ENCODE measurements at regions not wholly inside any gene's neighbourhood (a gene's known extent, or its start where the extent isn't known, plus 50 kb on each side); places are given as distances from the start of the nearest gene placed in this dataset.

DNA sequence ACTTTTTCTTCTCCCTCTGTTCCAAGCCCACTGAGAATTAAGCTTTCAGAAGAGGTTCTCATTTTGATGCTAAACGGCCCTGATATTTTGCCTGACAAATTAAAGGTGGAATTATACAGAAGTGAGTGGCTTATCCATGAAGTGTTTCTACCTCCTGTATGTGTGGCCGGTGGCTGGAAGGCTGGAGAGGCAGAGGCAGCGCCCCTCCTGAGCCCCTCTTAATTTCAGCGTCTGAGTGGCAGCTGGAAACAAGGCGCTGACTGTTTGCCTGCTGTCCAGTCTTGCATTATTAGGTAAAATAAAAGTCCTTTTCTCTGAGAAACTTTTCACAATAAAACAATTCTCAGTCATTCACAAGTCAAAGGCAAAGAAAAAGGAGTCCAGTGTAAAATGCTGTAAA lies 685.7 kb downstream of the MCTP2 start:
- no peak for DNase-seq (ENCODE audit: low spot score)

DNA sequence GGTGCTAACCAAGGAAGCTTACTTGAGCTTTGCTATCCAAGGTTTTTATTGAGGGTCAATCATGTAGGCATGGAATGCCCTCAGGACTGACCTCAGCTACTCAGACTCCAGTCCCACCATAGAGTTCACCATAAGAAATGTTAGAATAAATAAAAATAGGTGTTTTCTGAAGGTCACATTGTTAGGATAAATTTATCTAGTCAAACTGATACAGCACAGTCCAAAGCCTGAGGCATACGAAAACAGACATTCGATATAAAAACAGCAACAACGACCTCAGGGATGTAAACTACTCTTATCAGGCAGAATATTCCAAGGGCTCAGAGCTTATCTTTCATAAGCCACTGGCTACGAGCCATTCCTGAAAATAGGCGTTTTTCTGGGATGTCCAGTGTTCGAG lies 690.6 kb downstream of the MCTP2 start:
- no peak for DNase-seq (ENCODE audit: low spot score)

DNA sequence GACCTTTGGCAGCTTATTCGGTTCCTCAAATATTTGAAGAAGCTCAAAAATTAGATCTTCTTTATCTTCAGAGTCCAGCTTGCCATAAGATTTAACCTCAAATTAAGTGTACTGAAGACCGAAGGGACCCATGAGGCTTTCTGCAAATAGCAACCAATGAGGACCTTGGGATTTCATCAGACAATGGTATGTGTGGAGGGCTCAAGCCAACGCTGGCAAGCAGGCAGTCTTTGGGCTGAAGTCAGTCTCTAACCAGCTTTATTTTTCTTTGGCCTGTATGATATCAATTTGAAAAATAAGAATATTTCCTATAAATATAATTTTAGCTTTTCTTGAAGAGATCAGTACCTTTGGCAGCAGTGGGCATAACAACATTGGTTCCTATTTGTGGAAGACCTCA lies 692.7 kb downstream of the MCTP2 start:
- DNase-seq (ENCODE audit: low spot score): no peak

DNA sequence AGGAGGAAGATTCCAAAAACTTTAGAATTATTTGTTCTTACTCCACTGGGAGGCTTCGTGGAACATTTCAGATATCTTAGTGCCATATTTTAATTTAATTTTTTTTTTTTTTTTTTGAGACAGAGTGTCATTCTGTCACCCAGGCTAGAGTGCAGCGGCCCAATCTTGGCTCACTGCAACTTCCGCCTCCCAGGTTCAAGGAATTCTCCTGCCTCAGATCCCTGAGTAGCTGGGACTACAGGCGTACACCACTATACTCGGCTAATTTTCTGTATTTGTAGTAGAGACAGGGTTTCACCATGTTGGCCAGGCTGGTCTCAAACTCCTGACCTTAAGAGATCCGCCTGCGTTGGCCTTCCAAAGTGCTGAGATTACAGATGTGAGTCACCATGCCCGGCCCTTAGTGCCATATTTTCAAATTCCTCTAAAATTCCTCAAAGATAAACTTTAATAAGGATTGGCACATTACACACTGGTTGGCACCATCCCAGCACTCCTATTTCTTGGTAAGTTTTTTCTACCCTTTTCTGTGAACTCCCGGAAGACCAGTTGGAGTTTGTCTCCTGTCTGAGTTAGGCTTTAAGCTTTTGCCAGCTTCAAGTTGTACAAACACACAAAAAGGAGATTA lies 693.7 kb downstream of the MCTP2 start:
- DNase-seq (ENCODE audit: low spot score): no peak

DNA sequence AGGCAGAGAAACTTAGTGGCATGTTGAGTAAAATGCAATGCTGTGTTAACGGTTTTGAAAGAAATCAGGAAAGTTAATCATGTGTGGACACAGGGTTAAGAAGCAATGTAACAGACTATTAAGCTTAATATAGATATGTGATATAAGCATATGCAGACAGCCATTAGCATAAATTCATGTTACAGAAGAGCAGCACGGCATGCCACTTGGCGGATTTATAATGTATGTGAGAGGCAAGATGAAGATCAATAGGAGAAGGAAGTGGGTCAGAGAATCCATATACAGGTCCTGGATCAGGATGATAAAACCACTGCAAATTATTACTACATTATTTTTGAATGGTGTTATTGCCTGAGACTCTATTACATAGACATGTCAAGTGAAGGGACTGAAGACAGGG lies 694.3 kb downstream of the MCTP2 start:
- no peak for DNase-seq (ENCODE audit: low spot score)

DNA sequence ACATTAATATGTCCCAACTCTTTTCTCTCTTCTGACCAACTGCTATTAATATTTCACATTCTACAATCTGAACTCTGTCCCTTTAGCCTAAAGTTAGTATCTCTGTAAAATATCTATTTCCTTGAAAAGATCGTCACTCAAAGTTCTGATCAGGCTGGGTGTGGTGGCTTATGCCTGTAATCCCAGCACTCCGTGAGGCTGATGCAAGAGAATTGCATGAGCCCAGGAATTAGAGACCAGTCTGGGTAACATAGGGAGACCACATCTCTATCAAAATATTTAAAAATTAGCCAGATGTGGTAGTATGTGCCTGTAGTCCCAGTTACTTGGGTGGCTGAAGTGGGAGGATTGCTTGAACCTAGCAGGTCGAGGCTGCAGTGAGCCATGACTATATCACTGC lies 695.6 kb downstream of the MCTP2 start:
- no peak for DNase-seq (ENCODE audit: low spot score)

DNA sequence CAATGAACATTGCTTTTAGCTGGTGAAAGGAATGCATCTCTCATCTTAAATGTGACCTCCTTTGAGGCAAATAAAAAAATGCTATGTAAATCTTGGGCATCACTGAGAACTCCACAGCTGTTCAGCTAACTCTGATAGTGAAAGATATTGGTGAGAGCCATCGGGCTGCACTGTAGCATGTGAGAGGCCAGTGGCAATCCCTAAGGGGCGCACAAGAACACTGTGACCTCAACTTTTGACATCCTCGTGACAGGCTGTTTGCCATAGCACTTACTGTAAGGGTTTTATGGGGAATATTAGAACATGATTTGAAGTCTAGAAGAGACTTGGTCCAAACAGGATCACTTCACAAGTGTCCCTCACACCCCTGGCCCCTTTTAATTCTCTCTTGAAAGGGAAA lies 697.9 kb downstream of the MCTP2 start:
- DNase-seq (ENCODE audit: low spot score): no peak

DNA sequence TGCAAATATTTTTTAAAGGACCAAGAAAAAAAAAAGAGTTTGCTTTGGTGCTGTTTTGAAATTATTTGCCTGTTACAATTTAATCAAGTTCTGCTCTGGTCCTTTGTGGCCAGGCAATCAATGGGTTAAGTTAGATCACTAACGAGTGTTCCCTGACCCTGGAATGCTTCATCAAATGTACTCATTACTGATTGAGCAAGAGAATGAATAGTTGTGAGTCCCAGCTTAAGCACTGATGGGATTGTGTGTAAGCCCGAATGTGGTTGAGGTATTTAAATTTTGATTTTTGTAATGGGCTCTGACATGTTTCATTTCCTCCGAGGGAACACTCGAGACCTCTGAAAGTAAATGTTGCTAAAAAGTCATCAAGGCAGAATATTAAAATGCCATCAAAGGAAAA lies 699.1 kb downstream of the MCTP2 start:
- no peak for DNase-seq (ENCODE audit: low spot score)

DNA sequence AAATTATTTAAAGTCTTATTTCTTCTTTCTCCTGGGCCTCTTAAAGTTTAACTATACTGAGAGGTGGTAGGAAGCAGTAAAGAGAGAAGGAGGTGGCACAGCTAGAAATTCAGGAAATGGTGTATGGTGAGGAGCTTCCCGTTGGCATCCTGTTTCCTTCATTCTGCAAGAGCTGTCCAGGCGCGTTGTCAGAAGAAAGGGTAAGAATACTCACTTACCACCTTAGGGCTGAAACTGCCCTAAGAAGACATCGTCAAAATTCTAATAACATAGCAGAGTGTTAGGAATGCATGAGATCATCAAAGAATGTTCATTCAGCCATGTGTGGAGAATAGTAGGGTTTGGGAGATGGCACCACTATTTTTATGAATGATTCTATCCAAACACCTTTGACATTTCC lies 699.6 kb downstream of the MCTP2 start:
- no peak for DNase-seq (ENCODE audit: low spot score)

DNA sequence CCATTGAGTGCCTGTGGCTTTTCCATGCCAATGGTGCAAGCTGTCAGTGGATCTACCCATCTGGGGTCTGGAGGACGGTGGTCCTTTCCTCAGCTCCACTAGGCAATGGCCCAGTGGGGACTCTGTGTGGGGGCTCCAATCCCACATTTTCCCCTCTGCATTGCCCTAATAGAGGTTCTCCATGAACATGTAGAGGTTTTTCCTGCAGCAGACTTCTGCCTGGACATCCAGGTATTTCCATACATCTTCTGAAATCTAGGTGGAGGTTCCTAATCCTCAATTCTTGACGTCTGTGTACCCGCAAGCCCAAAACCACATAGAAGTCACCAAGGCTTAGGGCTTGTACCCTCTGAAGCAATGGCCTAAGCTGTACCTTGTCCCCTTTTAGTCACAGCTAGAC lies 703.1 kb downstream of the MCTP2 start:
- no peak for DNase-seq (ENCODE audit: low spot score)

DNA sequence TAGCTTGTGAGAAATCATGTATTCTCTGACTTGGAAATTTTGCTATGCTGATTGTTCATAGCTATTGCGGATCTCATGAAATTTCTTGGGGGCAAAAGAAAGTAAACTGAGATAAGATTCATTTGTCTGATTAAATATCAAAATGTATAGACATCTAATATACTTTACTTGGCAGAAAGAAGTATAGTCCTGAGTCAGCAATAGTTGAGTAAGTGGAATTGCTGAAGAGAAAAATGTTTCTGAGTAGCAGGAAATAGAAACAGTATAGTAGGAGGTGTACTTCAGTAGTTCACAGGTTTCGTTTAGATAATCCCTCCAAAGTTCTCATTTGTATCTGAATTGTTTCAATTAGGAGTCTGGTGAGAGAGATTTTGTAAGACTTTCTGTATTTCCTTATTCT lies 705.9 kb downstream of the MCTP2 start:
- no peak for DNase-seq (ENCODE audit: low spot score)

DNA sequence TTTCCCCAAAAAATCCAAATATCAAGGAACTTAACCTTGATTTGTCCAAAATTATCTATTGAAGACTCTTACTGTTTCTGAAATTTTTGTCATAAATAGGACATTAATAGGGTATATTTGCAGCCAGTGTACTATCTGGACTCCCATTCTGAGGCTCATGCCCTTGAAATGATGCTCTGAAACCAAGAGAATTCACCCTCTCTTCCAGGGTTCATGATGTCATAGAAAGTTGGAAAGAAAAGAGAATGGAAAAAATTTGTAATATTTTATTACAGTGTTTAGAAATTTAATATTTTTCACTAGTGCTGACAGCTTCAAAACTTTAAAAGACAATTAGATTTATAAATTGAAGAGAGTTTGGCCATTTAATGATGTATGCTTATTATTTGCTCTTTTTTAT lies 712.5 kb downstream of the MCTP2 start:
- DNase-seq (ENCODE audit: low spot score): no peak

DNA sequence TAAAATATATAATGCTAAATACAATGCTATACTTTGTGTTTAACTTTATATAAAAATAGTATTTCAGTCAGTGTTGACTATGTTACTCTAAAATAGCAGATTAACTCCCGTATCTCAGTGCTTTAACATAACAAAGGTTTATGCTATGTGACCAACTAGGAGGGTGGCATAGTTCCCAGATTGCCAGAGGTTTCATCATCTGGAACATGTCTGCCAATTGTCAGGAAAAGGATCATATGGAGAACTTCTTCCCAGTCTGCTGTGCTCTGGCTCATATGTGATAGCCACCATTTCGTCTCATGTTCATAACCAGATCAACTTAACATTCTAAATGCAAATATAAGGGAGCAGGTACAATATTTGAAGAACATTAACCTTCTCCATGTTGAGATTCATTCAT lies 720.2 kb downstream of the MCTP2 start:
- no peak for DNase-seq (ENCODE audit: low spot score)

DNA sequence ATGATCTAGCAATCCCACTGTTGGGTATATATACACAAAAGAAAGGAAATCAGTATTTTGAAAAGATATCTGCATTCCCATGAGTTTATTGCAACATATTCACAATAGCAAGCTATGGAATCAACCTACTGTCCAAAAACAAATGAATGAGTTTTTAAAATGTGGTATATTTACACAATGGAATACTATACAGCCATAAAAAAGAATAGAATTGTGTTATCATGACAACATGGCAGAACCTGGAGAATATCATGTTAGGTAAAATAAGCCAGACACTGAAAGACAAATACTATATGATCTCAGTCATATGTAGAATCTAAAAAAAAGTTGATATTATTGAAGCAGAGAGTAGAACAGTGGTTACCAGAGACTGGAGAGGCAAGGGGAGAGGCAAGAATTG lies 732.6 kb downstream of the MCTP2 start:
- no peak for DNase-seq (ENCODE audit: low spot score)

DNA sequence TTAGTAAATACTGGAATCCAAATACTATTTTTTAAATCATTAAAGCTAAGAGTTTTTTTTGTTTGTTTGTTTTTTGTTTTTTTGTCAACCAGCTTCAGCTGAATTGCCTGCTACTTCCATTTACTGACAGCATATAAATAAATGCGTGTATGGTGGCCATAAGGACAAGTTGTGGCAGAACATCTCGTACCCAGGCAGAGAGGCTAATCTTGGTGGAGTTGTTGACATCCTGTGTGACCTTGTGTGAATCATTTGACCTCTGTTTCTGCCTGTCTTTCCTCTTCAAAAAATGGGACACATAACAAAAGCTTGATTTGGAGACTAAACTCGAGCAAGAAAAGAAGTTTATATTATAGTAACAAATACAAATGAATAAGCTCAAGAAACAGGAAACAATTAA lies 734.2 kb downstream of the MCTP2 start:
- no peak for DNase-seq (ENCODE audit: low spot score)

DNA sequence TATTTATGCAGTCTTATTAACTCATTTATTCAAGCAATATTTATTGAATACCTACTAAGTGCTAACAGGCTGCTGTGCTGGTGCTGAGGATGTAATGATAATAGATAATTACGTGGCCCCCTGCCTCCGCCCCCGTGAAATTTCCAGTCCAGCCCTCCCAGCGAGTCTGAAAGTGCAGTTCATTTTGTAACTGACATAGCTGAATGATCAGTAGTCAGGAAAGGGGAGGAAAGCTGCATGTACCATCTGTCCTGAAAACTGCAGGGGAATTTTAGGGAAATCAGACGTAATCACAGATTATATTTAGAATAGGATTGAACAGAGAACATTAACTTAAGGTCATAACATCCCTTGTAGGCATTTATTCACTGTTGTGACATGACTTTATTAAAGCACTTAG lies 736.8 kb downstream of the MCTP2 start:
- DNase-seq (ENCODE audit: low spot score): no peak

DNA sequence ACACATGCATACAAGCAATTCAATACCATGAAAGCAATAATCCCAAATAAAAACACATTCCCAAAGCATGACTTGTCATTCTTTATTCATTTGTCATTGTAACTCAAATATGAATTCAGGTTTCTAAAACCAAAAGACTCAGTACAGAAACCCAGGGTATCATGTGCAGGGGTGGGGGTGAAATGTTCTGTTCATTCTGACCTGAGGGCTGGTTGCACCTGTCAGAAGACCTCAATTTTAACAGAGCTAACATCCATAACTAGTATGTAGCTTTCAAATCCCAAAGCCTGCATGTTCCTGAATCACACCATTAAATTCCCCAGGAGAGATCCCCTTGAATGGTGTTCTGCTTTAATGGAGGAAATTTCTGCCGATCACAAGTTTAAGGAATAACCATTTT lies 738.7 kb downstream of the MCTP2 start:
- no peak for DNase-seq (ENCODE audit: low spot score)

DNA sequence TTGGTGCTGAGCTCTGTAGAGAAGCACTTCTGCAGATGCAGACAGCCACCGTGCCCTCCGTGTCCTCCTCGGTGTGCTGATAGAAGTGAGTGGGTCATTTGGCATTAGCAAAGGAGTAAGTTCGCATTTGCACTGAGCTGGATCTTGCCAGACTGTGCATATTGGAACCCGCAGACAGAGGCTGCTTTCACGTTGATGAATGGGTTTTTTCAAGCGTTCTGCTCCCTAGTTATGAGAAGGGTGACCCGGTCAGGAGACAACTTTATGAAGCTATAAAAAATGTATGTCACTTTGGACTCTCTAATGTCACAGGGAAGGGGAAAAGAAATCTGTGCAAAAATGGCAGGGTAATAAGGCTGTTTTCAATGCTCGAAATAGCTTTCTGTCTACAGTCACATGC lies 739.4 kb downstream of the MCTP2 start:
- DNase-seq (ENCODE audit: low spot score): peak; percentile 2

DNA sequence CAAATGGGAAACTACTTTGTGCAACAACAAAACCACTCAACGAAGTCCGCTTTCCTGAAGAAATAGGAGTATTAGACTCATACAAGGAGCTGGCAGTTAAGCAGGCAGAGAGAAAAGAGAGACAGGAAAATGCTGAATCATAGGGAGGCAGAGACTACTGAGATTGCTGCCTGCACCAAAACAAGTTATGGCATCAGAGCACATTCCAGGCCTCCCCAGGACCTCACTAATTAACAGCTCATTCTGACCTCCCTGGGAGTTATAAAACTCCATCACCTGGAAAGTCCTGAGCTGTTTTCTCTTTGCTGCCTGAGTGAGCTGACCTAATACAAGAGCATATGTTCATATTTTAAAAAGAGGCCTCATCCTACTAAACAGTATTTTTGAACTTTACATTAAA lies 741.0 kb downstream of the MCTP2 start:
- DNase-seq (ENCODE audit: low spot score): no peak

DNA sequence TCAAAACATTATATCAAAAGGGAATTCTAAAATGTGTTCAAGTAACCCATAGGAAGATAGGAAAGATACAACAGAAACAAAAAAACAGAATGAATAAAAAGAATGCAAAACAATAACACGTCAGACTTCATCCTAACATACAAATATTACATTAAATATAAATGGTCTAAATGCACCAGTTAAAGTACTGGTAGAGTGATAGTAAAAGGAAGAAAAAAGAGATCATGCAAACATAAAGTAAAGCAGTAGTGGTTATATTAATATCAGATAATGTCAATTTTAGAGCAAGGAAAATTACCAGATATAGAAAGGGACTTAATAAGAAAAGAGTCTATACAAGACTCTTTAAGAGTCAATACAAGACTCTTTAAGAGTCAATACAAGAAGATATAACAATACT lies 755.7 kb downstream of the MCTP2 start:
- DNase-seq (ENCODE audit: low spot score): no peak

DNA sequence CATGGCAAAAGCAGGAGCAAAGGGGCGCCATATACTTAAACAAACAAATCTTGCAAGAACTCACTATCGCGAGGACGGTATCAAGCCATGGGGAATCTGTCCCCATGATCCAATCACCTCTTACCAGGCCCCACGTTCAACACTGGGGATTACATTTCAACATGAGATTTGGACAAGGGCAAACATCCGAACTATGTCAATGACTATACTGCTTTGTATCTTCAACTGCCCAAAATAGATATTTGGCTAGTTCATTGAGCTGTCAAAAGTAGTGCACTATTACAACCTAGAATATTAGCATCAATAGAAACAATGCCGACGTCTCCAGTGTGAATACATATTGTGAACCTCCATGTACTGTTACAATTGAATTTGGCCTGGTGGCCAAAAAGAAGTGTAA lies 760.4 kb downstream of the MCTP2 start:
- no peak for DNase-seq (ENCODE audit: low spot score)

DNA sequence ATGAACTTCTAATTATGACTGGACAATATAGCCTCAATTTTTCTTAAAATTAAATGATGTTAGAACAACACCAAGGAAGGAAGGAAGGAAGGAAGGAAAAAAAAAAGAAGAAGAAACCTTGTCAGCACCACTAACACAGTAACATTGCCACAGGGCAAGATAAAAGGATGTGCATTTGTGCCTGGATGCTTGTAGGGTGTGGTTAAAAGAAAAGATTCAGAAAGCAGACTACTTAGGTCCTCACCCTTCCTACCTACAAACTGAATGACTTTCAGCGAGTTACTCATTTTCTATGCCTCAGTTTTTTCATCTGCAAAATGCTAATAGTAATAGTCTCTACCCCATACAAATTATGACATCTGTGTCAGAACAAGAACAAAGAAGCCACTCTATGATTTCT lies 778.3 kb downstream of the MCTP2 start:
- no peak for DNase-seq (ENCODE audit: low spot score)

DNA sequence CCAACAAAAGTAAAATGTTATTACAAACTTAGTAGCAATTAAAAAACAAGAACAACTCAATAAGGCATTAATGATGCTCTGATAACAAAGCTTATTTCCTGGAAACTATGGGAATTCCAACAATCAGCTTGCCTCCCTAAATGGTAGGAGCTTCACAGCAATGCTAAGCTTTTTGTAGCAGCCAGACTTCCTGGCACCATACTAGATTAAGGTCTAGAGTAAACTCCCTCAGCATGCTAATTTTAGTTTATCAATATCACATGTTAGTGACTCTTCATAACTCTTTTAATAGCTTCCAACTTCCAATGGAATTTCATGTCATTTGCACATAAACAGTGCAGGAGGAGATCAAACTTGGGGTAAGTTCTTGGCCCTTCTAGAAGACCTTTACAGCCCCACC lies 782.0 kb downstream of the MCTP2 start:
- no peak for DNase-seq (ENCODE audit: low spot score)

DNA sequence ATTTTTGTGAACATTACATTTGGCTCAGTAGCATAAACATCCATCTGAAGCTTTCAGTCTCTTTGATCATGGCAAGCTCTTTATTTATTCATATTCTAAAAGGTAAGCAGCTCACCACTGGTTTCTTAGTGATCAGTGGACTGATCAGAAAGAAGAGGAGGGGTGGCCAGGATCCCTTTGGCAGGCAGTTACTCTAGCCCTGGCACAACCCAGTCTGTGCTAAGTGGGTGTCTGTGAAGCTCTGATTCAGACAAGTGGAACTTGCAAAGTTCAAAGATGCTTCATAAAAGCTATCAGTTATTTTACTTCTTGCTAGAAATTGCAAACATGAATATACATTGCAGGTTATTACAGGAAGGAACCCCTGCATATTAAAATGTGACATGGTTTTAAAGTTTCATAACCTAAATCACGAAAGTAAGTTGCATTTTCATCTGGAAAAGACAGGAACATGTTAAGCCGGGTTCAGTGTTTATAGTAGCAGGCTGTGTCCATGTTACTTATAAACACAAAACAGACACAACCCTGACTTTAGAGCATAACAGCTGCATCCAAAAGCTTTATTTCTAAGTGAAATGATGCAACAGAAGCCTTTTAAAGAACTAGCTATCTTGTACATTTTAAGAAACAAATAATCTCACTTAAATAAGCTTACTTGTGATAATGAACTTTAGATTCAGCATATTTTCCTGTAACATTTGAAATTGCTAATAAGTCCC lies 785.3 kb downstream of the MCTP2 start:
- no peak for DNase-seq (ENCODE audit: low spot score)

Measured in globus pallidus (tissue), 1 donor.